ENCODE measurements at regions not wholly inside any gene's neighbourhood (a gene's known extent, or its start where the extent isn't known, plus 50 kb on each side); places are given as distances from the start of the nearest gene placed in this dataset.

- no peaks in the 10 kb centered on the region for H3K27me3 Mint-ChIP-seq
- H3K27ac Mint-ChIP-seq, result no peak overlapping the region
- H3K9me3 Mint-ChIP-seq, result peaks cover 9% of the 10 kb centered on the region
- H3K4me1 Mint-ChIP-seq, result no peaks in the 10 kb centered on the region
- no peak for DNase-seq
- H3K4me3 Mint-ChIP-seq, result no peak overlapping the region
- H3K36me3 Mint-ChIP-seq, result no peaks in the 10 kb centered on the region
Measured at GRCh38 chr4:130573742-130574141, 1477.8 kb downstream of the C4orf33 start.

GRCh38 chr4:130574215-130574614, 1478.3 kb downstream of the C4orf33 start:
- H3K4me3 Mint-ChIP-seq, result no peak overlapping the region
- H3K36me3 Mint-ChIP-seq, result no peaks in the 10 kb centered on the region
- no peaks in the 10 kb centered on the region for H3K27me3 Mint-ChIP-seq
- H3K4me1 Mint-ChIP-seq, result no peaks in the 10 kb centered on the region
- H3K27ac Mint-ChIP-seq, result no peak overlapping the region
- peaks cover 9% of the 10 kb centered on the region for H3K9me3 Mint-ChIP-seq
- DNase-seq, result no peak

GRCh38 chr4:130576218-130576617, 1480.3 kb downstream of the C4orf33 start:
- no peaks in the 10 kb centered on the region for H3K27me3 Mint-ChIP-seq
- H3K4me1 Mint-ChIP-seq, result no peaks in the 10 kb centered on the region
- H3K36me3 Mint-ChIP-seq, result no peaks in the 10 kb centered on the region
- no peak overlapping the region for H3K27ac Mint-ChIP-seq
- DNase-seq, result no peak
- no peak overlapping the region for H3K4me3 Mint-ChIP-seq
- H3K9me3 Mint-ChIP-seq, result peaks cover 8% of the 10 kb centered on the region

GRCh38 chr4:130591091-130591490, 1495.1 kb downstream of the C4orf33 start:
- H3K4me3 Mint-ChIP-seq, result no peak overlapping the region
- no peak for DNase-seq
- peaks cover 2% of the 10 kb centered on the region for H3K9me3 Mint-ChIP-seq
- H3K27me3 Mint-ChIP-seq, result no peaks in the 10 kb centered on the region
- H3K4me1 Mint-ChIP-seq, result no peaks in the 10 kb centered on the region
- H3K36me3 Mint-ChIP-seq, result no peaks in the 10 kb centered on the region
- no peak overlapping the region for H3K27ac Mint-ChIP-seq

GRCh38 chr4:130600706-130601105, 1504.8 kb downstream of the C4orf33 start:
- H3K27ac Mint-ChIP-seq, result no peak overlapping the region
- no peaks in the 10 kb centered on the region for H3K4me1 Mint-ChIP-seq
- no peak overlapping the region for H3K4me3 Mint-ChIP-seq

GRCh38 chr4:130603043-130603442, 1507.1 kb downstream of the C4orf33 start:
- peaks cover 5% of the 10 kb centered on the region for H3K9me3 Mint-ChIP-seq
- no peak for DNase-seq
- H3K4me1 Mint-ChIP-seq, result no peaks in the 10 kb centered on the region
- no peaks in the 10 kb centered on the region for H3K36me3 Mint-ChIP-seq
- no peaks in the 10 kb centered on the region for H3K27me3 Mint-ChIP-seq
- H3K27ac Mint-ChIP-seq, result no peak overlapping the region
- H3K4me3 Mint-ChIP-seq, result no peak overlapping the region

More at GRCh38 chr4:130600706-130601105, 1504.8 kb downstream of the C4orf33 start:
- DNase-seq, result no peak
- H3K27me3 Mint-ChIP-seq, result no peaks in the 10 kb centered on the region
- H3K36me3 Mint-ChIP-seq, result no peaks in the 10 kb centered on the region
- H3K9me3 Mint-ChIP-seq, result peaks cover 5% of the 10 kb centered on the region

- Mint-ChIP-seq H3K9me3 (no peaks in the 10 kb centered on the region), H3K4me1 (no peaks in the 10 kb centered on the region), H3K27me3 (no peaks in the 10 kb centered on the region), H3K4me3 (no peak overlapping the region), H3K36me3 (no peaks in the 10 kb centered on the region), H3K27ac (no peak overlapping the region)
- DNase-seq, result no peak
Measured at GRCh38 chr4:130608121-130608520, 1512.2 kb downstream of the C4orf33 start.

GRCh38 chr4:130628531-130628930, 1532.6 kb downstream of the C4orf33 start:
- Mint-ChIP-seq H3K4me1 (no peaks in the 10 kb centered on the region), H3K27ac (no peak overlapping the region), H3K9me3 (peaks cover 3% of the 10 kb centered on the region), H3K27me3 (no peaks in the 10 kb centered on the region), H3K36me3 (no peaks in the 10 kb centered on the region), H3K4me3 (no peak overlapping the region)
- no peak for DNase-seq

- H3K4me3 Mint-ChIP-seq, result no peak overlapping the region
- no peaks in the 10 kb centered on the region for H3K36me3 Mint-ChIP-seq
Measured at GRCh38 chr4:130632731-130633604, 1537.0 kb downstream of the C4orf33 start.

GRCh38 chr4:130636486-130636885, 1540.5 kb downstream of the C4orf33 start:
- H3K9me3 Mint-ChIP-seq, result peaks cover 3% of the 10 kb centered on the region

More at GRCh38 chr4:130632731-130633604, 1537.0 kb downstream of the C4orf33 start:
- no peak for DNase-seq
- Mint-ChIP-seq H3K27ac (no peak overlapping the region), H3K27me3 (no peaks in the 10 kb centered on the region), H3K9me3 (peaks cover 3% of the 10 kb centered on the region), H3K4me1 (no peaks in the 10 kb centered on the region)

GRCh38 chr4:130640592-130640991, 1544.6 kb downstream of the C4orf33 start:
- Mint-ChIP-seq H3K27ac (no peak overlapping the region), H3K4me3 (no peak overlapping the region), H3K27me3 (no peaks in the 10 kb centered on the region), H3K36me3 (no peaks in the 10 kb centered on the region), H3K9me3 (peaks cover 1% of the 10 kb centered on the region), H3K4me1 (no peaks in the 10 kb centered on the region)
- DNase-seq, result no peak

More at GRCh38 chr4:130636486-130636885, 1540.5 kb downstream of the C4orf33 start:
- Mint-ChIP-seq H3K36me3 (no peaks in the 10 kb centered on the region), H3K4me1 (no peaks in the 10 kb centered on the region), H3K27ac (no peak overlapping the region), H3K4me3 (no peak overlapping the region), H3K27me3 (no peaks in the 10 kb centered on the region)
- DNase-seq, result no peak

- no peaks in the 10 kb centered on the region for H3K4me1 Mint-ChIP-seq
- no peaks in the 10 kb centered on the region for H3K27me3 Mint-ChIP-seq
- peaks cover 3% of the 10 kb centered on the region for H3K9me3 Mint-ChIP-seq
- no peak overlapping the region for H3K4me3 Mint-ChIP-seq
- no peaks in the 10 kb centered on the region for H3K36me3 Mint-ChIP-seq
- H3K27ac Mint-ChIP-seq, result no peak overlapping the region
- DNase-seq, result no peak
Measured at GRCh38 chr4:130646886-130647285, 1550.9 kb downstream of the C4orf33 start.

- H3K4me3 Mint-ChIP-seq, result no peak overlapping the region
- H3K36me3 Mint-ChIP-seq, result no peaks in the 10 kb centered on the region
- no peaks in the 10 kb centered on the region for H3K27me3 Mint-ChIP-seq
- peaks cover 8% of the 10 kb centered on the region for H3K9me3 Mint-ChIP-seq
- no peak overlapping the region for H3K27ac Mint-ChIP-seq
- no peaks in the 10 kb centered on the region for H3K4me1 Mint-ChIP-seq
- no peak for DNase-seq
Measured at GRCh38 chr4:130648570-130648969, 1552.6 kb downstream of the C4orf33 start.

- H3K27me3 Mint-ChIP-seq, result no peaks in the 10 kb centered on the region
- no peaks in the 10 kb centered on the region for H3K4me1 Mint-ChIP-seq
- peaks cover 17% of the 10 kb centered on the region for H3K9me3 Mint-ChIP-seq
- no peak overlapping the region for H3K4me3 Mint-ChIP-seq
- H3K27ac Mint-ChIP-seq, result no peak overlapping the region
- DNase-seq, result no peak
- H3K36me3 Mint-ChIP-seq, result no peaks in the 10 kb centered on the region
Measured at GRCh38 chr4:130653842-130654241, 1557.9 kb downstream of the C4orf33 start.

GRCh38 chr4:130659320-130659719, 1563.4 kb downstream of the C4orf33 start:
- Mint-ChIP-seq H3K9me3 (peaks cover 7% of the 10 kb centered on the region), H3K4me1 (no peaks in the 10 kb centered on the region), H3K4me3 (no peak overlapping the region), H3K27me3 (no peaks in the 10 kb centered on the region), H3K27ac (no peak overlapping the region), H3K36me3 (no peaks in the 10 kb centered on the region)
- no peak for DNase-seq

- H3K27ac Mint-ChIP-seq, result no peak overlapping the region
- no peak overlapping the region for H3K4me3 Mint-ChIP-seq
- no peaks in the 10 kb centered on the region for H3K9me3 Mint-ChIP-seq
- DNase-seq, result no peak
- no peaks in the 10 kb centered on the region for H3K36me3 Mint-ChIP-seq
- H3K4me1 Mint-ChIP-seq, result no peaks in the 10 kb centered on the region
- no peaks in the 10 kb centered on the region for H3K27me3 Mint-ChIP-seq
Measured at GRCh38 chr4:130668859-130669258, 1572.9 kb downstream of the C4orf33 start.
